GM10266 (cell line): ENCODE measurements at regions not wholly inside any gene's neighbourhood (a gene's known extent, or its start where the extent isn't known, plus 50 kb on each side); places are given as distances from the start of the nearest gene placed in this dataset.

Experiments used
- DNase-seq: peaks from one replicate; pipeline ENCODE4 v3.0.0; 2012; ENCODE audit errors: extremely low spot score
- CTCF ChIP-seq: IDR thresholded peaks from 2 replicates; pipeline ENCODE4 v1.5.1; 2012; ENCODE audit warnings: mild to moderate bottlenecking, low read depth; ENCODE audit not compliant: control insufficient read depth, insufficient read depth; ENCODE audit errors: missing control alignments

- no peak for TF ChIP-seq CTCF
- no peak for DNase-seq
Measured at GRCh38 chr15:87263296-87263695, 993.2 kb downstream of the NTRK3 start.

- no peak for DNase-seq
- TF ChIP-seq CTCF = no peak
Measured at GRCh38 chr15:87245592-87245991, 1010.9 kb downstream of the NTRK3 start.

GRCh38 chr15:87243474-87243873 is 1013.1 kb downstream of the NTRK3 start:
- DNase-seq = no peak

GRCh38 chr15:87239582-87240230 is 1016.8 kb downstream of the NTRK3 start:
- no peak for DNase-seq
- TF ChIP-seq CTCF = no peak

More at GRCh38 chr15:87243474-87243873, 1013.1 kb downstream of the NTRK3 start:
- TF ChIP-seq CTCF = no peak

GRCh38 chr15:87238451-87239068 is 1018.0 kb downstream of the NTRK3 start:
- TF ChIP-seq CTCF = no peak
- DNase-seq = no peak

- TF ChIP-seq CTCF = no peak
- no peak for DNase-seq
Measured at GRCh38 chr15:87228460-87228859, 1028.1 kb downstream of the NTRK3 start.

GRCh38 chr15:87227846-87228245 is 1028.7 kb downstream of the NTRK3 start:
- no peak for DNase-seq
- TF ChIP-seq CTCF = no peak
